ENCODE measurements at regions not wholly inside any gene's neighbourhood (a gene's known extent, or its start where the extent isn't known, plus 50 kb on each side); places are given as distances from the start of the nearest gene placed in this dataset.
A peak's percentile ranks its signal among the peaks of the same experiment; 100 is the strongest.

- no peaks in the 10 kb centered on the region for H3K4me1 ChIP-seq
- H3K27me3 ChIP-seq, result peaks cover 4% of the 10 kb centered on the region
- no peaks in the 10 kb centered on the region for H3K36me3 ChIP-seq
- ATAC-seq (no peak), DNase-seq (no peak)
- no peak overlapping the region for H3K27ac ChIP-seq
- no peaks in the 10 kb centered on the region for H3K9me3 ChIP-seq
- TF ChIP-seq, protein P1, sequence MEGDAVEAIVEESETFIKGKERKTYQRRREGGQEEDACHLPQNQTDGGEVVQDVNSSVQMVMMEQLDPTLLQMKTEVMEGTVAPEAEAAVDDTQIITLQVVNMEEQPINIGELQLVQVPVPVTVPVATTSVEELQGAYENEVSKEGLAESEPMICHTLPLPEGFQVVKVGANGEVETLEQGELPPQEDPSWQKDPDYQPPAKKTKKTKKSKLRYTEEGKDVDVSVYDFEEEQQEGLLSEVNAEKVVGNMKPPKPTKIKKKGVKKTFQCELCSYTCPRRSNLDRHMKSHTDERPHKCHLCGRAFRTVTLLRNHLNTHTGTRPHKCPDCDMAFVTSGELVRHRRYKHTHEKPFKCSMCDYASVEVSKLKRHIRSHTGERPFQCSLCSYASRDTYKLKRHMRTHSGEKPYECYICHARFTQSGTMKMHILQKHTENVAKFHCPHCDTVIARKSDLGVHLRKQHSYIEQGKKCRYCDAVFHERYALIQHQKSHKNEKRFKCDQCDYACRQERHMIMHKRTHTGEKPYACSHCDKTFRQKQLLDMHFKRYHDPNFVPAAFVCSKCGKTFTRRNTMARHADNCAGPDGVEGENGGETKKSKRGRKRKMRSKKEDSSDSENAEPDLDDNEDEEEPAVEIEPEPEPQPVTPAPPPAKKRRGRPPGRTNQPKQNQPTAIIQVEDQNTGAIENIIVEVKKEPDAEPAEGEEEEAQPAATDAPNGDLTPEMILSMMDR (IDR thresholded peaks at IDR 0.05), result no peak
- H3K4me3 ChIP-seq, result no peak overlapping the region
- intact Hi-C loops (cut with DNase I), result no loop called here
These were observed 528.7 kb downstream of the ETS1 start for GRCh38 chr11:128058580-128059208.

DNA sequence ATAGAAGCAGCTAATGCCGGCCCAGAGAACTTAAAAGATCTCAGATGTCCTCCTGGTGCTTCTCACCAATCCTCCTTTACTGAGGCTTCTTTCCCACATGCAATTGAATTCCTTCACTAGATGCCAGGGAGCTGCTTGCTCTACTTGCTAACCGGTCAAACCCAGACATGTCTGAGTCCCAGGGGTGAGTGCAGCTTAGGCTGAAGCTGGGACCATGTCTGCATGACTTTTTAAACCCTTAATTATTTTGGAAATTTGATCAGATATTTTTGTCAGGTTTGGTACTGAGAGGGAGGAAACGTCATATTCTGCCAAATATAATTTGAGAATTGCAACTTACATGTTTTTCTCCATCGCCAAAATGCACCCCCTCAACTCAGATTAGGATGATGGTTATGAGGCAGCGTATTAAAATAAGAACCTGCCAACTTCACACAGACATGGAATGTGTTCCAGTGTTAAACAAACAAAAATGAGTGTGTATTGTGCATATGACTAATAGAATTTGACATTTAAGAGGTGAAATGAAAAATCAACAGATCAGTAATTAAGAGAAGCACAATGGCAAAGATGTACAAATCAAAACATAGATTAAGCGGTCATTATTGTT lies 529.5 kb downstream of the ETS1 start:
- no peaks in the 10 kb centered on the region for H3K9me3 ChIP-seq
- H3K4me1 ChIP-seq, result peaks cover 3% of the 10 kb centered on the region
- no peak overlapping the region for H3K27ac ChIP-seq
- TF ChIP-seq, protein P1 (IDR thresholded peaks at IDR 0.05), result no peak
- ATAC-seq (no peak), DNase-seq (no peak)
- H3K27me3 ChIP-seq, result peaks cover 2% of the 10 kb centered on the region
- intact Hi-C loops (cut with DNase I), result no loop called here
- H3K4me3 ChIP-seq, result no peak overlapping the region
- no peaks in the 10 kb centered on the region for H3K36me3 ChIP-seq

- no peak overlapping the region for H3K4me3 ChIP-seq
- no peaks in the 10 kb centered on the region for H3K27me3 ChIP-seq
- peaks cover 13% of the 10 kb centered on the region for H3K4me1 ChIP-seq
- H3K9me3 ChIP-seq, result no peaks in the 10 kb centered on the region
- TF ChIP-seq, protein P1 (IDR thresholded peaks at IDR 0.05), result no peak
- DNase-seq, result no peak
- H3K36me3 ChIP-seq, result no peaks in the 10 kb centered on the region
- intact Hi-C loops (cut with DNase I), result no loop called here
- ATAC-seq, result no peak
- H3K27ac ChIP-seq, result no peak overlapping the region
These were observed 531.7 kb downstream of the ETS1 start for GRCh38 chr11:128055576-128056217.

DNA sequence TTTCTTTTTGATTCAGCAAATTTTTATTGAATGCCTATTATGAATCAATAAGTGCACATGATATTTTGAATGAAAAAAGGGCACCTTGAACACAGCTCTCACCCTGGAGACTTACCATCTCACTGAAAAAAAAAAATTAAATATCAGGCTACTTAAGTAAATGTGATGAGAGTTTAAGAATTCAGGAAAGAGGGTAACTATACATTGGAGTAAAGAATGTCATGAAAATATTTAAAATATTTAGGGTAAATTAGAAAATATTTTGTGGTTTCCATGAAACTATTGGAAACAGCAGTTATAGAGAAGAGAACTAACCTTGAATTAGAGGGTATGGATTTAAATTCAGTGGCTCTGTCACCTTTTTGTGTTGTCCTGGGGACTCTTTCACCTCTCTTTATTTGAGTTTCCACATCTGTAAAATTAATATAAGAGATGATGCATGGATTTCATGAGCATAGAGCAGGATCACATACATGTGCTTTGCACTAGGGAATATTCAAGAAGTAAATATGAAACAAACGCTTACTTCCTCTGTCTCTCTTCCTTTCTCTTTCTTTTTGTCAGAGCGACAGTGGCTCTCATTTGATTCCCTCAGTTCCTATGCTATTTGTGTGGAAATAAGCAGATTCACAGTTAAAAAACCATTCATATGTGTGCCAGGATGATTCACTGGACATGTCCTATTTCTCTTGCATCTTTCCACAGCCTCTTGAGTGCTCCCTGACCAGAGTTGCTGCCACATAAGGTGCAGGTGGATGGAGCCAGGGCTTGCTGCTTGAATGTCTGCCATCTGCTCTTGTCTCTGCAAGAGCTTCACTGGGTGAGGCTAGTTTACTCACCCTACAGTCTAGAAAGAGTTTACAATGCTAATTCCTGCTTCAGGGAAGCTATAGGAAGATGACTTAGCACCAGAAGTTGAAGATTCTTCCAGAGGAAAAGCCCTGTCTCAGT lies 533.1 kb downstream of the ETS1 start:
- ATAC-seq (no peak), DNase-seq (no peak)
- no peak overlapping the region for H3K27ac ChIP-seq
- TF ChIP-seq, protein P1 (IDR thresholded peaks at IDR 0.05), result no peak
- intact Hi-C loops (cut with DNase I), result no loop called here
- H3K9me3 ChIP-seq, result no peaks in the 10 kb centered on the region
- H3K4me3 ChIP-seq, result no peak overlapping the region
- H3K36me3 ChIP-seq, result no peaks in the 10 kb centered on the region
- no peaks in the 10 kb centered on the region for H3K27me3 ChIP-seq
- peaks cover 13% of the 10 kb centered on the region for H3K4me1 ChIP-seq

DNA sequence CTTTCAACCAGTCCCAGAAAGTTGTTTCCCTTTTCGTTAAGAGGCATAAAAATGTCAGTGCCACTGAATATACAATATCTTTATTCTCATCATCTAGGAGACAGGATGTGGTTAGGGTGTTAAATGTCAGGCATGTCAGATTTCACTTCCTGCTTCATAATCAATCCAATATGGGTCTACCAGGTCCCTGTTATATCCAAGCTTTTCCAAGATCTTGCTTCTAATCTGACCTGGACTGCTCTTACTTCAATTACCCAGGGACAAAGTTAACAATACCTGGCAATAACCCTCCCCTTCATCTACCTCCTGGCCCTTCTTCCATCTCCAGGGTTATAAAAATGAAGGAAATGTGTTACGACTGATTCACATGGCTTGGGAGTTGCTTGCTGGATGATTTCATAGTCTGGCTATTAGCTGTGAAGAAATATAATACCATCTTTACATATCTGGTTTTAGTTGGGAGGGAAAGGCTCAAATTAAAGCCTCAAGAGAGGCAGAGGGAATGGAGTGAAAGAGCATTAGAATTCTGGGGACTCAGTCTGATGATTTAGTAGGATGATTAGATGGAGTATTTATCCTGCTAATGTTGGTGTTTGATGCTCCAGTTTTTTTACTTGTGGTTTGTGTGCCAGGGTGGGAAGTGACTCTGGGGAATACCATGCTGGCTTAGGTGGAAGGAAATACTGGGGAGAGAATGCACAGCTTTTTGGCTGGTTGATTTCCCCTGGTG lies 534.3 kb downstream of the ETS1 start:
- H3K27ac ChIP-seq, result no peak overlapping the region
- peak; percentile 36 for ATAC-seq
- intact Hi-C loops (cut with DNase I), result no loop called here

More for the DNA sequence above, 534.3 kb downstream of the ETS1 start:
- peaks cover 13% of the 10 kb centered on the region for H3K4me1 ChIP-seq
- no peak for DNase-seq
- TF ChIP-seq, protein P1 (IDR thresholded peaks at IDR 0.05), result no peak
- H3K36me3 ChIP-seq, result no peaks in the 10 kb centered on the region
- H3K27me3 ChIP-seq, result no peaks in the 10 kb centered on the region
- H3K9me3 ChIP-seq, result no peaks in the 10 kb centered on the region
- no peak overlapping the region for H3K4me3 ChIP-seq
